IgD-negative memory B cell (primary cell): ENCODE measurements at regions not wholly inside any gene's neighbourhood (a gene's known extent, or its start where the extent isn't known, plus 50 kb on each side); places are given as distances from the start of the nearest gene placed in this dataset.
A peak's percentile ranks its signal among the peaks of the same experiment; 100 is the strongest.

Source experiments
- H3K27ac Mint-ChIP-seq, 3 donors: one replicate each; pipeline ENCODE4 v1.8.0; 2020 to 2022; ENCODE audit warnings: mild to moderate bottlenecking in 3 of 3, mixed read lengths in 3 of 3, moderate library complexity in 1 of 3
- H3K27me3 Mint-ChIP-seq: one replicate; pipeline ENCODE4 v1.8.0; 2021; ENCODE audit warnings: mixed read lengths
- H3K36me3 Mint-ChIP-seq: one replicate; pipeline ENCODE4 v1.8.0; 2020; ENCODE audit warnings: mild to moderate bottlenecking, mixed read lengths
- H3K4me1 Mint-ChIP-seq, 3 donors: one replicate each; pipeline ENCODE4 v1.8.0; 2020 to 2022; ENCODE audit warnings: mixed read lengths in 3 of 3, mild to moderate bottlenecking in 1 of 3
- H3K4me3 Mint-ChIP-seq, 4 donors: one replicate each; pipeline ENCODE4 v1.8.0; 2020 to 2022; ENCODE audit warnings: mild to moderate bottlenecking in 4 of 4, mixed read lengths in 4 of 4, moderate library complexity in 3 of 4
- H3K9me3 Mint-ChIP-seq, 3 donors: one replicate each; pipeline ENCODE4 v1.8.0; 2020 to 2021; ENCODE audit warnings: mixed read lengths in 3 of 3, mild to moderate bottlenecking in 1 of 3

GRCh38 chr10:129039406-129040370 is 427.4 kb upstream of the MGMT start:
- Mint-ChIP-seq H3K4me1 (peaks cover 0 to 3% (median 2%) of the 10 kb centered on the region in 3 donors), H3K27ac (peak overlapping the region in 1 of 3 donors; percentile 64), H3K4me3 (no peak overlapping the region)

GRCh38 chr10:129040377-129040776 is 426.7 kb upstream of the MGMT start:
- Mint-ChIP-seq H3K4me3 (no peak overlapping the region), H3K27me3 (peaks cover 19% of the 10 kb centered on the region), H3K4me1 (peaks cover 0 to 3% (median 2%) of the 10 kb centered on the region in 3 donors), H3K36me3 (no peaks in the 10 kb centered on the region), H3K9me3 (peaks cover 0 to 2% (median 1%) of the 10 kb centered on the region in 3 donors), H3K27ac (no peak overlapping the region)

More at GRCh38 chr10:129039406-129040370, 427.4 kb upstream of the MGMT start:
- Mint-ChIP-seq H3K9me3 (peaks cover 0 to 2% (median 1%) of the 10 kb centered on the region in 3 donors), H3K27me3 (peaks cover 21% of the 10 kb centered on the region), H3K36me3 (no peaks in the 10 kb centered on the region)

- no peak overlapping the region for H3K27ac Mint-ChIP-seq
- peaks cover 8% of the 10 kb centered on the region for H3K27me3 Mint-ChIP-seq
- peaks cover 0 to 3% (median 2%) of the 10 kb centered on the region in 3 donors for H3K4me1 Mint-ChIP-seq
- H3K36me3 Mint-ChIP-seq, result no peaks in the 10 kb centered on the region
- peaks cover 0 to 2% (median 0%) of the 10 kb centered on the region in 3 donors for H3K9me3 Mint-ChIP-seq
- H3K4me3 Mint-ChIP-seq, result no peak overlapping the region
Observed at GRCh38 chr10:129041916-129042315, 425.1 kb upstream of the MGMT start.

- H3K27me3 Mint-ChIP-seq, result peaks cover 7% of the 10 kb centered on the region
- H3K4me1 Mint-ChIP-seq, result peaks cover 0 to 3% (median 2%) of the 10 kb centered on the region in 3 donors
- no peak overlapping the region for H3K4me3 Mint-ChIP-seq
Observed at GRCh38 chr10:129042776-129043595, 424.1 kb upstream of the MGMT start.

GRCh38 chr10:129043691-129044090 is 423.4 kb upstream of the MGMT start:
- Mint-ChIP-seq H3K9me3 (peaks cover 0 to 2% (median 0%) of the 10 kb centered on the region in 3 donors), H3K27me3 (peaks cover 7% of the 10 kb centered on the region), H3K4me3 (no peak overlapping the region), H3K4me1 (peaks cover 0 to 3% (median 2%) of the 10 kb centered on the region in 3 donors), H3K36me3 (no peaks in the 10 kb centered on the region), H3K27ac (no peak overlapping the region)

More at GRCh38 chr10:129042776-129043595, 424.1 kb upstream of the MGMT start:
- peaks cover 0 to 2% (median 0%) of the 10 kb centered on the region in 3 donors for H3K9me3 Mint-ChIP-seq
- no peak overlapping the region for H3K27ac Mint-ChIP-seq
- no peaks in the 10 kb centered on the region for H3K36me3 Mint-ChIP-seq

GRCh38 chr10:129045599-129045998 is 421.4 kb upstream of the MGMT start:
- H3K9me3 Mint-ChIP-seq, result no peaks in the 10 kb centered on the region
- peaks cover 1% of the 10 kb centered on the region for H3K27me3 Mint-ChIP-seq
- H3K4me3 Mint-ChIP-seq, result no peak overlapping the region
- H3K36me3 Mint-ChIP-seq, result no peaks in the 10 kb centered on the region
- H3K4me1 Mint-ChIP-seq, result peaks cover 0 to 4% (median 3%) of the 10 kb centered on the region in 3 donors
- H3K27ac Mint-ChIP-seq, result no peak overlapping the region

GRCh38 chr10:129046065-129046681 is 420.9 kb upstream of the MGMT start:
- H3K4me1 Mint-ChIP-seq, result peaks cover 0 to 4% (median 3%) of the 10 kb centered on the region in 3 donors
- H3K27me3 Mint-ChIP-seq, result peaks cover 1% of the 10 kb centered on the region
- H3K27ac Mint-ChIP-seq, result no peak overlapping the region
- no peaks in the 10 kb centered on the region for H3K9me3 Mint-ChIP-seq
- no peaks in the 10 kb centered on the region for H3K36me3 Mint-ChIP-seq
- no peak overlapping the region for H3K4me3 Mint-ChIP-seq

GRCh38 chr10:129046962-129047361 is 420.1 kb upstream of the MGMT start:
- no peak overlapping the region for H3K27ac Mint-ChIP-seq
- no peaks in the 10 kb centered on the region for H3K36me3 Mint-ChIP-seq
- no peaks in the 10 kb centered on the region for H3K9me3 Mint-ChIP-seq
- peaks cover 0 to 4% (median 3%) of the 10 kb centered on the region in 3 donors for H3K4me1 Mint-ChIP-seq
- peaks cover 1% of the 10 kb centered on the region for H3K27me3 Mint-ChIP-seq
- no peak overlapping the region for H3K4me3 Mint-ChIP-seq

- Mint-ChIP-seq H3K4me3 (no peak overlapping the region), H3K27ac (no peak overlapping the region), H3K27me3 (peaks cover 1% of the 10 kb centered on the region), H3K9me3 (peaks cover 0 to 2% (median 0%) of the 10 kb centered on the region in 3 donors), H3K36me3 (no peaks in the 10 kb centered on the region), H3K4me1 (peaks cover 0 to 4% (median 3%) of the 10 kb centered on the region in 3 donors)
Observed at GRCh38 chr10:129047600-129047999, 419.4 kb upstream of the MGMT start.

- Mint-ChIP-seq H3K4me1 (peaks cover 0 to 2% (median 0%) of the 10 kb centered on the region in 3 donors), H3K27me3 (peaks cover 1% of the 10 kb centered on the region), H3K27ac (no peak overlapping the region), H3K9me3 (peaks cover 0 to 2% (median 0%) of the 10 kb centered on the region in 3 donors), H3K4me3 (no peak overlapping the region), H3K36me3 (no peaks in the 10 kb centered on the region)
Observed at GRCh38 chr10:129048513-129048912, 418.5 kb upstream of the MGMT start.

GRCh38 chr10:129049501-129049900 is 417.5 kb upstream of the MGMT start:
- Mint-ChIP-seq H3K4me3 (no peak overlapping the region), H3K36me3 (no peaks in the 10 kb centered on the region), H3K4me1 (peaks cover 0 to 2% (median 0%) of the 10 kb centered on the region in 3 donors), H3K9me3 (peaks cover 0 to 2% (median 0%) of the 10 kb centered on the region in 3 donors), H3K27me3 (no peaks in the 10 kb centered on the region), H3K27ac (no peak overlapping the region)

GRCh38 chr10:129055225-129055624 is 411.8 kb upstream of the MGMT start:
- H3K4me1 Mint-ChIP-seq, result peaks cover 0 to 9% (median 3%) of the 10 kb centered on the region in 3 donors
- no peaks in the 10 kb centered on the region for H3K36me3 Mint-ChIP-seq
- H3K27ac Mint-ChIP-seq, result no peak overlapping the region
- no peak overlapping the region for H3K4me3 Mint-ChIP-seq
- peaks cover 4% of the 10 kb centered on the region for H3K27me3 Mint-ChIP-seq
- peaks cover 0 to 2% (median 0%) of the 10 kb centered on the region in 3 donors for H3K9me3 Mint-ChIP-seq

GRCh38 chr10:129055986-129056385 is 411.1 kb upstream of the MGMT start:
- H3K27me3 Mint-ChIP-seq, result peaks cover 4% of the 10 kb centered on the region
- H3K27ac Mint-ChIP-seq, result no peak overlapping the region
- no peak overlapping the region for H3K4me3 Mint-ChIP-seq
- H3K4me1 Mint-ChIP-seq, result peaks cover 0 to 9% (median 3%) of the 10 kb centered on the region in 3 donors
- no peaks in the 10 kb centered on the region for H3K36me3 Mint-ChIP-seq
- peaks cover 0 to 2% (median 0%) of the 10 kb centered on the region in 3 donors for H3K9me3 Mint-ChIP-seq
